Urothelium cell line (cell line): ENCODE measurements at regions not wholly inside any gene's neighbourhood (a gene's known extent, or its start where the extent isn't known, plus 50 kb on each side); places are given as distances from the start of the nearest gene placed in this dataset.

Experiments used
- DNase-seq: peaks from one replicate; pipeline ENCODE4 v3.0.0; 2011; ENCODE audit warnings: low spot score, mixed read lengths
- FAIRE-seq: peaks from 2 replicates; lab custom pipeline; 2011; peaks lifted over from hg19 to GRCh38; lab: Jason Lieb, UNC

DNA sequence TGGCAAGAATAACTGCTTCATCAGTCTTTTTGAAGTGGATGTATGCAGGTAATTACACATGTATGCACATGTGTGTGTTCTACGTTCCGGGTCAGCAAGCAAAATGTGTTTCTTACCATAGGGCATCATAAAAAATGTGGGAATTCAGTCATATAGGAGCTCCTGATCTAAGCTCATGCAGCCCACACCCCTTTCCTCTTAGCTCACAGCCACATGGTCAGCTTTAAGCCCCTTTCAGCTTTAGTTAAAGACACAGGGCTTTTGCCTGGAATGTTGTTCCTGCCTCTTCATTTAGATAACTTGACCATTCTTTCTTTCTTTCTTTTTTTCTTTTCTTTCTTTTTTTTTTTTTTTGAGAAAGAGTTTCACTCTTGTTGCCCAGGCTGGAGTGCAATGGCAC is 258.1 kb downstream of the RPS24 start:
- FAIRE-seq: no peak
- DNase-seq: no peak

DNA sequence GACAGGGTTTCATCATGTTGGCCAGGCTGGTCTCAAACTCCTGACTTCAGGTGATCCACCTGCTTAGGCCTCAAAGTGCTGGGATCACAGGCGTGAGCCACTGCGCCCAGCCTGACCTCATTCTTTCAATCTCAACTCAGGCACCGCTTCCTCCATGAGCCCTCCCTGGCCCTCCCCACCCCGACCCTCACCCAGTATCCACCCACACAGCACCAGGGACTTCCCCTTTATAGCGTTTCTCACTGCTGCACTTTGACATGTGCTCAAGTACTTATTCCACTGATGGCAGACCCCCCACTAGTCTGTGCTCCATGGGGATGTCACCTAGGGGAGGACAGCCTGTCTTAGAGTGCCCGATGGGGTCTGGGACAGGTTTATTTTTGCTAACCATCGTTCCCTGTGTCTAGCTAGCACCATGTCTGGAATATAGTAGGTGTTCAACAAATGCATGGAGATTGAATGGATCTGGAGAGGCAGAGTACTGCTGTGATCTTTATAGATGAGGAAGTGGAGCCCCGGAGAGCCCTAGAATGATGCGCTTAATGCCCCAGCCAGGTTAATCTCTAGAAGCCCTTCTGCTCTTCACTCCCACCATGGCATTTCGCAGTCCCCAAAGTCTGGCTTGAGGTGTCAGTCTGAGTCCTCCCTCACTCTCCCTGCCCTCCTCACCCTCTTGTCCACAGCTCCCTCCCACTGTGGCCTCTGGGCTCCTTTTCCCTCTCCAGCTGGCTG is 258.8 kb downstream of the RPS24 start:
- peak; percentile 17 for FAIRE-seq
- no peak for DNase-seq

DNA sequence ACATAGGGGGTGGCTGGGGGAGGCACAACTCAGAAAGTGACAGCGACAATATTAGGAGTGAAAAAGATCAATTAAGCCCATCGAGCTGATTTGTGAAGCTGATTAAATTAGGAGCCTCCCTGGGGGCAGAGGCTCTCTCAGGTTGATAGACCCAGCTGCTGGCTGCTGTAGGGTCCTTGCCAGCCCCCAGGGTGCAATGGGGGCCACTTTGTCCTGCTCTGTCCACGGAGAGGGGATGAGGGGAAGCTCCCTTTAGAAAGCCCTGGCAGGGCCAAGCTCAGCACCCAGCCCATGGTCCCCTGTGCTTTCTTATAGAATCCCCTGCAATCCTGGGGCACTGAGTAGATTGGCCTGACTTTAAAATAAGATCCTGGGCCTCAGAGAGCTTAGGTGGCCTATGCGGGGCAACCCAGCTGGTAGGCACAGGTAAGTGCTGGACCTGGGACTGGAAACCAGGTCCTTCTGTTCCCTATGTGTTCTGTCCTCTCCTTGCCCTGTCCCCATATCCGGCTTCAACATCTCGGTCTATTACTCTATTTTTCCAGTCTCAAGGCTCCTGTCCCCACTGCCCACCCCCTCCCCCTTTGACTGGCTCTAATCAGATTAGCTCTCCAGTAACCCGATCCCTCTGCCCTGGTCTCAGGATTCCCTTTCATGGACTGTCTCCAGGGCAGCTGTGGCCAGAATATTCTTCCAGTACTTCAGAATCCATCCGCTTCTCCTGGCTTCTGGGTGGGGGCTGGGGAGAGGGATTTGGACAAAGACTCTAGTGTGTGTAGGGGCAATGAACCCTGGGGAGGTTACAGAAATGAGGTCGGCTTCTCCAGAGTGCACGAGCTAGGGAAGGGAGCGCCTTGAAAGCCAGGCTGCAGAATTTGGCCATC is 259.6 kb downstream of the RPS24 start:
- no peak for DNase-seq
- FAIRE-seq: no peak

DNA sequence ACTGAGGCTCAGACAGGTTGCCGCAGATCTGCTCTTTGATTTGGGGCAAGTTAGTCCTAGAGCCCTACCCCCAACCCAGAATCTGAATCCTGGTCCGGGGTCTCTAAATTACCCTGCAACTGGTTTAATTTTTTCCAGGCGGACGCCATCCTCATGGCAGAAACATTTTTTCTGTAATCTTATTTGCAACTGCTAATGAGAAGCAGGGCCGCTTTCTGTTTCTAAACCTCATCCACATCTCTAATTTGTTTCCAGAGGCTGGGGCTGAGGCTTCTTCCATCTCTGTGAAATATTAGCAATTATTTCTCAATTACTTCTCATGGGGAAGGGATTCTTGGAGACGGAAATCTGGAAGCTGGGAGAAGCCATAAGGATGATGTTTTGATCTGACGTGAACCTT is 261.6 kb downstream of the RPS24 start:
- FAIRE-seq: no peak
- DNase-seq: no peak

DNA sequence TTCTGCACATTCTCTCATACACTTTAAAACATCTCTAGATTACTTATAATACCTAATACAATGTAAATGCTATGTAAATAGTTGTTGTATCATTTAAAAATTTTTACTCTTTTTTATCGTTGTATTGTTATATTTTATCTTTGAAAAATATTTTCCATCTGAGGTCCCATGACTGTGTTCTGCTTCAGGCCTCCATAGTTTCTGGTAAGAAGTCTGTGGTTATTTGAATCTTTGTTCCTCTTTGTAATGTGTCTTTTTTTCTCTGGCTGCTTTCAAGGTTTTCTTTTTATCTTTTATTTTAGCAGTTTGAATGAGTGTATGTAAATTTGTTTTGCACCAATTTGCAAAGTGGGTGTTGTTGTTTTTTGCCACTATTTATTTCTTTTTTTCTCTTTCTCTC is 263.1 kb downstream of the RPS24 start:
- no peak for DNase-seq
- FAIRE-seq: no peak

DNA sequence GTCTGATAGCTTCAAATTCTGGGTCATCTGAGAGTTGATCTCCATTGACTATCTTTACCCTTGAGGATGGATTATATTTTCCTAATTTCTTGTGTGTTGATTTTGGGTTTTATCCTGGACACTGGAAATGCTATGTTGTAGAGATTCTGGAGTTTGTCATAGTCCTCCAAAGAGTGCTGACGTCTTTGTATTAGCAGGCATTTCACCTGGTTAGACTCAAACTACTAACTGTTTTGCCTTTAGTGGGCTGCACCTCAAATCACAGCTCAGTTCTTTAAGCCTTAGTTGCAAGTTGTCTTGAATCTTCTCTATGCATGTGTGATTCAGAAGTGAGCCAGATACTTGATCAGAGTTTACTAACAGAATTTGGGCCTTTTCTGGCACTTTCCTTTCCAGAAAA is 264.3 kb downstream of the RPS24 start:
- no peak for FAIRE-seq
- DNase-seq: no peak

DNA sequence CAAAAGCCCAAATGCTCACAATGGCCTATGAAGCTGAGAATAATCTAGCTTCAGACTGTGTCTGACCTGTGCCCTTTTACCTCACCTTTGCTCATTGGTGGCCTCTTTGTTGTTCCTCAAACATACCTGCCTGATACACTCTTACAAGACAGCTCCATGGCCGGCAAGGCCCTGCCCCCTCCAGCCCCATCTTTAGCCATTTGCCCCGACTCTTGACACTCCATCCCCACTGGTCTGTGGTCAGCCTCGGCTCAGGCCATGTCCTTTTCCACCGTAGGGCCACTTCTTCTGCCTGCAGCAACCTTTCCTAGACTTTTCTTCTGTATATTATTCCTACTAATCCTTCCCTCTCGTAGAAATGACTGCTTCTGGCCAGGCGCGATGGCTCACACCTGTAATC is 265.2 kb downstream of the RPS24 start:
- no peak for DNase-seq
- FAIRE-seq: no peak

DNA sequence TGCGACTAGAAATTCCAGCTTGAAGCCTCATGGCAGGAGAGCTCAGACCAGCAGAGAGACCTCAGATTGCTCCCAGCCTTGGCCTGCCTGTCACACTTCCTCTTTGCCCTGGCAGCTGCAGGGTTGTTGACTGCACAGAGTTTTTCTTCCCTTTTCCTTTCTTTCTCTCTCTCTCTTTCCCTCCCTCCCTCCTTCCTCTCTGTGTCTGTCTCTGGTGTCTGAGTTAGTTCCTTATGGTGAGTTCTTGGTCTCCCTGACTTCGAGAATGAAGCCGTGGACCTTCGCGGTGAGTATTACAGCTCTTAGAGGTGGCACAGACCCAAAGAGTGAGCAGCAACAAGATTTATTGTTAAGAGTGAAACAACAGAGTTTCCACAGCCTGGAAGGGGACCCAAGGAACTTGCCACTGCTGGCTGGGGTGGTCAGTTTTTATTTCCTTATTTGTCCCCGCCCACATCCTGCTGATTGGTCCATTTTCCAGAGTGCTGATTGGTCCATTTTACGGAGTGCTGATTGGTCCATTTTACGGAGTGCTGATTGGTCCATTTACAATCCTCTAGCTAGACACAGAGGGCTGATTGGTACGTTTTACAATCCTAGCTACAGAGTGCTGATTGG is 266.3 kb downstream of the RPS24 start:
- no peak for DNase-seq
- FAIRE-seq: no peak

DNA sequence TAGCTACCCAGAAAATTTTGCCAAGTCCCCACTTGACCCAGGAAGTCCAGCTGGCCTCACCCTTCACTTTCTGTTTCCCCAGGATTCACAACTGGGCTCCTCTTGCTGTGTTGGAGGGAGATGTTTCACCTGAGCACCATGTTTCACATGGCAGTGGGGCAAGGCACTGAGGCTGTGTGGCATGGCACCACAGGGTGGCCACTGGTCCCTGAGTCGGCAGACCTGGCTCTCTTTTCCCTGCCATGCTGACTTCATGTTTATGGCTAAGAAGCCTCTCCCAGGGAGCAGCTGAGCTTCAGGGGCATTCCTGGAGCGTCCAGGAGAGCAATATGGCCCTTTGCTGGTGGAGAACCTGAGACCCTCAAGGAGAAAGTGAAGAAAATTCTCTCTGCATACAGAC is 266.9 kb downstream of the RPS24 start:
- no peak for DNase-seq
- FAIRE-seq: no peak

DNA sequence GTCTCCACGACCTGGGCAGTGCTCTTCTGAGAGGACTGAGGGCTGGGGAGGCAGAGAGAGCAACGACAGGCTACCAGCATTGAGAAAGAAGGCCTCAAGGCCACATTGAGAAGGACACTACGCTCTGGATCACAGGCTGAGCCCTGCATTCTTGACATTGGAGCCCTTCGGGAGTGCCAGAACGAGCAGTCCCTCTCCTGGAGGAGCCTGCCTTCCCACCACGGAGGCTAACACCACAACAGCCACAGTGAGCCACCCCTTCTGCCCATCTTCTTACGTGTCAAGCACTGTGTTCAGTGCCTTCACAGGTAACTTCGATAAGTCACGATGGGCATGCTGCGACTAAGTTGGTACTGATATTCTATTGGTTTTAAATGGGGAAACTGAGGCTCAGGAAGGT is 267.8 kb downstream of the RPS24 start:
- DNase-seq: no peak
- FAIRE-seq: no peak

DNA sequence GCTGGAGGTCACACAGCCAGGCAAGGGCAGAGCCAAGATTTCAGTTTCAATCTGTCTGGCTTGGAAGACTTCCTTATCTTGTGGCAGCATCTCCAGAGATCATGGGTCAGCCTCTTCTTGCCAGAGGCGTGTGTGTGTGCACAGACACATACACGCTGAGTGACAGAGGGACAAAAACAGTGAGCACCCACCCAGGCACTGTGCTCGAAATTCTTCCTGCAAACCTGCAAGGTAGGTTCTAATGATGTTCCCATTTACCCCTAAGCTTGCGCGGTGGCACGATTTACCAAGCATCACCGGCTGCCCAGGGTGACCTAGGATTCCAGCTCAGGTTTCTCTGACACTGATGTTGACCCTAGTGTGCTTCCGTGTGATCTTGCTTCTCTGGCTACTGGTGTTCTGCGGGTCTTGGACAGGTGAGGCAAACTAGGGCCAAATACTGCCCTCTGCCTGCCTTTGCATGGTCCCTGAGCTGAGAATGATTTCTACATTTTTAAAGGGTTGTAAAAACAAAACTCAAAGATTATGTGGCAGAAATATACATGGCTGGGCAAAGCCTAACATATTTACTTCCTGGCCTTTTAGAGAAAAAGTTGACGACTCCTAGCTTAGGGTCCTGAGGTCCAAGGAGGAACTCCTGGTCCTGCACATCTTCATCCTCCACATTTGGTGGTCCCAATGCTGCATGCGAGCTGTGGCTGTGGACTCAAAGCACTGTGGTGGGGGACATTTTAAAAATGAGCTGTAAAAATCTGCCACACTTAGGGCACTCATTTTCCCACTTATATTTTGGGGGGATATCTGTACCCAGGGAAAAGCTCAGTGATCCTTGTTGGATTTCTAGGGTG is 268.5 kb downstream of the RPS24 start:
- FAIRE-seq: no peak
- DNase-seq: no peak

DNA sequence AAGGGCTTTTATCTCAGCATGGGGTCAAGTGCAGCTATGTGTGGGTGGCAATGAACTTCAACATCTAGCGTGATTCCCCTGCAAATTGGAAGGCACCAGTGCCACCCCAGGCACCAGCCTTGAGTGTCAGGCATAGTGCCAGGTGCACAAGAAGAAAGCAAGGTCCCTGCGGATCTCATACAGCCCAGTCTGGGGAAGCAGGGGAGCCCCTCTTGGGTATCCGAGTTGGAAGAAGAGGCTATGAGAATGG is 269.0 kb downstream of the RPS24 start:
- no peak for FAIRE-seq
- no peak for DNase-seq

DNA sequence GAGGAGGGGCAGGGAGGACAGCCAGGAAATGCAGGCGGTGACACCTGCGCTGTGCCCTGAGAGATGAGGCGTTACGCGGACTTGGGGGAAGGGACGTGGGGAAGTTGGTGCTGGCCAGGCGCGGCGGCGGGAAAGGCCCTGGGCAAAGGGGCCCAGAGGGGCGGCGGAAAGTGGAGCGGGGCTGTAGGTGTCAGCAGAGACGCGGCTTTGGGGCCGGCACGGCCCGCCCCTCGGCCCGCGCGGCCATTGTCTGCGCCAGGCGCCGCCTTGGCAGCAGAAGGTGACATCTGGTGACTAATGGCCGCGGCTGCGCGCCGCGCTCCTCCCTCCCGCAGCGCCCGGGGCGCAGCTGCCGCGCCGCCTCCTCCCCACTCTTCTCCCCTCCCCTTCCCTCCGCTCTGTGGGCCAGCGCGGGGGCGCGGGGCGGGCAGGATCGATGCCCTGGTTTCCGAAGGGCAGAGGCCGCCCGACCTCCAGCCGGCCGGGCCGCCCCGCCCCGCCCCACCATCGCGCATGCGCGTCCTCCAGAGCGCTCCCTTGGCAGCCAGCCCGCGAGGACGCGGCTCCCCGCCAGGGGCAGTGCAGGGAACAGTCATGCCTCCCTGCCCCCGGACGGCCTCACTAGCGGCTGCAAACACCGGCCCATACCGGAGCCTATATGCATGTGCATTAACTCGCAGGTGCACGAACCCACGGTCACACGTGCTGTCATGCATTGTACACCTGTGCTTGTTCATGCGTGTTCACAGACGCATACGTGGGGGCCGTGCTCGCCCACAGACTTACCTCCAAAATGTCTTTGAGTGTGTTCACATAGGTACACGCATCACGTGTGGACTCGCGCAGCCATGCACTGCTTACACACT is 269.6 kb downstream of the RPS24 start:
- peak; percentile 99 for FAIRE-seq
- peak; percentile 99 for DNase-seq

DNA sequence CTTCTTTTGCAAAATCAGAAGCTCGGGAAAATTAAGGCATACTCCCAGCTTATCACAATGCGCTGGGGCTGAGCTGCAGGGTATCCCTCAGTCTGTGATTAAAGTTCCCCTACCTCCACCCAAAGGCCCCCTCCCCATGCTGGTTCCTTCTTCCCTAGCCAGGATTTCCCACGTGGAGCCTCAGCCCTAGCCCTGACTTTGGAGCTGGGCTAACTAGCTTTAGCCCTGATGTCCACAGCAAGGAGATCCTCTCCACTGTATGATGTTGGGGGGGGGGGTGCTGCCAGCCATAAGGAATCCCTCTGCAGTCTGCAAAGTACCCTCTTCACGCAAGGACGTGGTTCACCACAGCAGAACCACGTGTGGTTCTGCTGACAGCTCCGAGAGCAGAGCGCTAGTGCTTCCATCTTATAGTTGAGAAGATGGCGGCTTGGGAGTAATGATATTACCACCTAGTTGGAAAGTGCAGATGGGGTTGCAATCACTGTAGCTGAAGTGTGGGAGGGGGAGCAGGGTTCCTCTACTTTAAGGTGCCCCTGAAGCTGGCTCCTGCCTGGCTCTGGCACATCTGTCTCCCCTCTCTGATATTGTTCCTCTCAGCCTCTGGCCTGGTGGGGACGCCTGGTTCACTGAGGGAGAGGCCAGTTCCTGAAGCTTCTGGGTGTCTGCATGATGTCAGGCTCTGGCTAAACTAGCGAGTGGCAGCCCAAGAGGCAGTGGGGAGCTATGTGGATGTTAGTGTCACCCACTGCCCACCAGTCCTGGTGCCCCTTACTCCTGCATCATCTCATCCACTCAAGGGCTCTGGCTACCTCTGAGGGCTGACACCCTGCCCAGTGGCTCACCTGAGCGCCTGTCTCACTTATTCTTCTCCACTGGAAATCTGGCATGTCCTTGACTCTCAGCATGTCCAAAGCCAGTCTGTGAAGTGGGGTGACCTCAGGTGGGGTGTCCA is 270.7 kb downstream of the RPS24 start:
- no peak for FAIRE-seq
- DNase-seq: no peak

DNA sequence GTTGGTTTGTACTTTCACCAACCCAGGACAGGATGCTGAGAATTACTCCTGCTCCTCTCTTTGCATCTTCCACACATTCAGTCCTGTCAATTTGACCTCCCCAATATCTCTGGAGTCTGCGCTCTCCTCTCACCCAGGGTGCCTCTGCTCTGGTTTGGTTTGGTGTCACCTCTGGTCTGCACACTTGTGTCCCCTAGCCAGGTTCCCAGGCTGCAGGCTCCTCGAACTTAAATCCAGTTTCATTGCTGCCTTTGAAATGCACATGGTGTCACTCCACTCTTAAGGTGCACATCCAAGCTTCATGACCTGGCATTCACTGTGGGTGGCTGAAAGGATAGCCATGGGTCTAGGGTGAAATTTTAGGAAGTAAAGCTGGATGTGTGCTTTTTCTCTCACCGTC is 271.6 kb downstream of the RPS24 start:
- no peak for FAIRE-seq
- no peak for DNase-seq

DNA sequence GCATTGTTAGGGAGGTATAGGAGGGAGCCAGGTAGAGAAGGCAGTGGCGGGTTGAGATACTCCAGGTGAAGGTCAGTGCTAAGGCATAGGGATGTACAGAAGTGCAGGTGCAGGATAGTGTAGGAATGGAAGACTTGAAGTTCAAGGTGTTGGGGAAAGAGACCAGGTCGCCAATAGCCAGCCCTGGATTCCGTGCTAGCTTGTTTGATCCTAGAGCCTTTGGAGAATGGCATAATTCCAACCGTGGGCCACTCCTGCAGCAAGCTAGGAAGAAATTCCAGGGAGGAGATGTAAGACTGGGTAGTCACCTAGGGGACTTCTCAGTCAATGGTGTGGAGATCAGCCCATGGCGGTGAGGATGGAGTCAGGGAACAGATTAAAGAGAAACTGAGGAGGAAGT is 272.7 kb downstream of the RPS24 start:
- FAIRE-seq: no peak

DNA sequence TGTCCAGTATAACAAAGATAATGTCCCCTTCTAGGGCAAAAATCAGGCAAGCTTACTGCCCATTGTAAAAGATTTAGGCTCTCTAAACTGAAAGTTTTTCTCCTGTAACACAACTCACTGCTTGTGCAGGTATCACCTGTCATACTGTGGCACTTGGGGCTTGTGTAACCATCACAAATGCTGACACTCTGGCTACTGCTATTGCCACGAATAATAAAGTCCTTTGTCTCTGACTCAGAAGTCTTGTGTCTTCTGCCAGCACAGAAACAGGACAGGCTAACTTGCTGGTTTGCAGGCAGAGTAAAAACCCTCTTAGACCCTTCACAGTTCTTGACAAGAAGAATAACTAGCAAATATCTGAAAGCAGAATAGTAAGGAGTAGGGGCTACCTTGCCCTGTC is 273.9 kb downstream of the RPS24 start:
- no peak for DNase-seq
- no peak for FAIRE-seq

More for the DNA sequence above, 272.7 kb downstream of the RPS24 start:
- DNase-seq: no peak

DNA sequence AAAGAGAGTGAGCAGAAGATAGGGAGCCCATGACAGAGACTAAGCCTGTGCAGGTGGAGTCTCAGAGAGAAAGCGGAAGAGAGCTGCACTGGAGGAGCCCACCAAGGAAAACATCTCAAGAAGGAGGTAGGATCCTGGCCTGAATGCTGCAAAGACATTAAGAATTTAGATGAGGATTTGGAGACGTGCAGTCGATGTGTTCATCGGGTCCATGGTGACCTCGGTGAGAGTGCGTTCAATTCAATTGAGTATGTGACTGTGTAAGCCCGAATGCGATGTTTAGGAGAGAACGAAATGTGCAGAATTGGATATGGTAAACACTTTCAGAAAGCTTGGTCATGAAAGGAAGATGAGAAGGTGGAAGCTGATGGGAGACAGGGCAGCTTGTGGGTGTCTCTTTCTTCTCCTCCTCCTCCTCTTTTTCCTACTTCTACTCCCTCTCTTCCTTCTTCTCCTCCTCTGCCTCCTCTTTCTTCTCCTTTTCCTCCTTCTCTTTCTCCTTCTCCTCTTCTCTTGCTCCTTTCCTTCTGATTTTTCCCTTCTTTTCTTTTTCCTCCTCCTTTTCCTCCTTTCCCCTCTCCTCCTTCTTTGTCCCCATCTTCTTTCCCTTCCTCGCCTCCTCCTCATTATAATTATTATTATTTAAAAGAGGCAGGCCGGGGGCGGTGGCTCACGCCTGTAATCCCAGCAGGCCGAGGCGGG is 276.0 kb downstream of the RPS24 start:
- FAIRE-seq: no peak
- no peak for DNase-seq
